ENCODE measurements at regions not wholly inside any gene's neighbourhood (a gene's known extent, or its start where the extent isn't known, plus 50 kb on each side); places are given as distances from the start of the nearest gene placed in this dataset.

GRCh38 chr3:63056932-63057331 lies 181.7 kb upstream of the CADPS start:
- Histone ChIP-seq H3K36me3 (no peaks in the 10 kb centered on the region), H2AFZ (replicated peaks) (no peak overlapping the region), H3K27ac (no peak overlapping the region), H4K20me1 (ENCODE audit: low read depth) (no peaks in the 10 kb centered on the region), H3K4me1 (peaks cover 6% of the 10 kb centered on the region), H3K4me2 (no peak overlapping the region), H3K27me3 (no peaks in the 10 kb centered on the region), H3K9ac (no peak overlapping the region), H3K4me3 (no peak overlapping the region), H3K79me2 (ENCODE audit: low read depth) (no peaks in the 10 kb centered on the region), H3F3A (ENCODE audit: low read depth) (no peaks in the 10 kb centered on the region), H3K9me3 (ENCODE audit: low read depth) (no peaks in the 10 kb centered on the region)
- Mint-ChIP-seq H3K27ac (no peak overlapping the region), H3K4me1 (peaks cover 23% of the 10 kb centered on the region), H3K9me3 (peaks cover 3% of the 10 kb centered on the region), H3K27me3 (ENCODE audit: insufficient read depth, low read depth) (peaks cover 3% of the 10 kb centered on the region), H3K4me3 (no peak overlapping the region), H3K36me3 (no peaks in the 10 kb centered on the region)
- DNase-seq (ENCODE audit: low spot score), result no peak
- TF ChIP-seq EZH2phosphoT487 (IDR thresholded peaks at IDR 0.05), result no peak
- no peak for TF ChIP-seq EZH2 (IDR thresholded peaks at IDR 0.05)

GRCh38 chr3:63060412-63060811 lies 185.2 kb upstream of the CADPS start:
- no peak for DNase-seq (ENCODE audit: low spot score)
- no peak overlapping the region for H2AFZ ChIP-seq (replicated peaks)
- no peaks in the 10 kb centered on the region for H3K36me3 ChIP-seq
- H3K27me3 ChIP-seq, result no peaks in the 10 kb centered on the region
- TF ChIP-seq EZH2 (IDR thresholded peaks at IDR 0.05) (no peak), CTCF (IDR thresholded peaks at IDR 0.05) (no peak), EZH2phosphoT487 (IDR thresholded peaks at IDR 0.05) (no peak)
- H3K9me3 Mint-ChIP-seq, result no peaks in the 10 kb centered on the region
- H3K36me3 Mint-ChIP-seq, result no peaks in the 10 kb centered on the region
- H3K27ac Mint-ChIP-seq, result no peak overlapping the region
- H3K4me1 Mint-ChIP-seq, result peaks cover 12% of the 10 kb centered on the region
- H3K9me3 ChIP-seq (ENCODE audit: low read depth), result no peaks in the 10 kb centered on the region
- H3K4me1 ChIP-seq, result peaks cover 6% of the 10 kb centered on the region
- H3K27ac ChIP-seq, result no peak overlapping the region
- H3K4me2 ChIP-seq, result no peak overlapping the region
- H3K4me3 Mint-ChIP-seq, result no peak overlapping the region
- H3K27me3 Mint-ChIP-seq (ENCODE audit: insufficient read depth, low read depth), result peaks cover 3% of the 10 kb centered on the region
- H3K79me2 ChIP-seq (ENCODE audit: low read depth), result no peaks in the 10 kb centered on the region
- no peak overlapping the region for H3K4me3 ChIP-seq
- H4K20me1 ChIP-seq (ENCODE audit: low read depth), result no peaks in the 10 kb centered on the region
- no peaks in the 10 kb centered on the region for H3F3A ChIP-seq (ENCODE audit: low read depth)
- no peak overlapping the region for H3K9ac ChIP-seq

GRCh38 chr3:63061449-63061848 lies 186.2 kb upstream of the CADPS start:
- Histone ChIP-seq H3K79me2 (ENCODE audit: low read depth) (no peaks in the 10 kb centered on the region), H3K27ac (no peak overlapping the region), H3K9ac (no peak overlapping the region), H3K9me3 (ENCODE audit: low read depth) (no peaks in the 10 kb centered on the region), H3K4me3 (no peak overlapping the region), H3F3A (ENCODE audit: low read depth) (no peaks in the 10 kb centered on the region), H3K4me2 (no peak overlapping the region), H3K36me3 (no peaks in the 10 kb centered on the region), H2AFZ (replicated peaks) (no peak overlapping the region), H4K20me1 (ENCODE audit: low read depth) (no peaks in the 10 kb centered on the region), H3K4me1 (peaks cover 6% of the 10 kb centered on the region), H3K27me3 (no peaks in the 10 kb centered on the region)
- Mint-ChIP-seq H3K9me3 (no peaks in the 10 kb centered on the region), H3K4me3 (no peak overlapping the region), H3K27ac (no peak overlapping the region), H3K4me1 (peaks cover 12% of the 10 kb centered on the region), H3K36me3 (no peaks in the 10 kb centered on the region), H3K27me3 (ENCODE audit: insufficient read depth, low read depth) (peaks cover 3% of the 10 kb centered on the region)
- TF ChIP-seq EZH2 (IDR thresholded peaks at IDR 0.05), result no peak
- no peak for DNase-seq (ENCODE audit: low spot score)

- H3K36me3 ChIP-seq, result no peaks in the 10 kb centered on the region
- Mint-ChIP-seq H3K4me3 (no peak overlapping the region), H3K27ac (no peak overlapping the region), H3K4me1 (peaks cover 7% of the 10 kb centered on the region), H3K9me3 (no peaks in the 10 kb centered on the region), H3K27me3 (ENCODE audit: insufficient read depth, low read depth) (peaks cover 3% of the 10 kb centered on the region), H3K36me3 (no peaks in the 10 kb centered on the region)
- H3K4me1 ChIP-seq, result no peaks in the 10 kb centered on the region
- no peak overlapping the region for H3K4me2 ChIP-seq
- DNase-seq (ENCODE audit: low spot score), result no peak
- H3K9ac ChIP-seq, result no peak overlapping the region
- H3K27me3 ChIP-seq, result no peaks in the 10 kb centered on the region
- no peaks in the 10 kb centered on the region for H3K9me3 ChIP-seq (ENCODE audit: low read depth)
- H3K4me3 ChIP-seq, result no peak overlapping the region
- TF ChIP-seq EZH2phosphoT487 (IDR thresholded peaks at IDR 0.05) (no peak), CTCF (IDR thresholded peaks at IDR 0.05) (no peak), EZH2 (IDR thresholded peaks at IDR 0.05) (no peak)
- H3F3A ChIP-seq (ENCODE audit: low read depth), result no peaks in the 10 kb centered on the region
- peaks cover 4% of the 10 kb centered on the region for H4K20me1 ChIP-seq (ENCODE audit: low read depth)
- no peaks in the 10 kb centered on the region for H3K79me2 ChIP-seq (ENCODE audit: low read depth)
- no peak overlapping the region for H3K27ac ChIP-seq
- H2AFZ ChIP-seq (replicated peaks), result no peak overlapping the region
Observed at GRCh38 chr3:63064209-63064755, 189.1 kb upstream of the CADPS start.

Data from neural progenitor cell (in vitro differentiated cells).